ENCODE measurements at regions not wholly inside any gene's neighbourhood (a gene's known extent, or its start where the extent isn't known, plus 50 kb on each side); places are given as distances from the start of the nearest gene placed in this dataset.

DNA sequence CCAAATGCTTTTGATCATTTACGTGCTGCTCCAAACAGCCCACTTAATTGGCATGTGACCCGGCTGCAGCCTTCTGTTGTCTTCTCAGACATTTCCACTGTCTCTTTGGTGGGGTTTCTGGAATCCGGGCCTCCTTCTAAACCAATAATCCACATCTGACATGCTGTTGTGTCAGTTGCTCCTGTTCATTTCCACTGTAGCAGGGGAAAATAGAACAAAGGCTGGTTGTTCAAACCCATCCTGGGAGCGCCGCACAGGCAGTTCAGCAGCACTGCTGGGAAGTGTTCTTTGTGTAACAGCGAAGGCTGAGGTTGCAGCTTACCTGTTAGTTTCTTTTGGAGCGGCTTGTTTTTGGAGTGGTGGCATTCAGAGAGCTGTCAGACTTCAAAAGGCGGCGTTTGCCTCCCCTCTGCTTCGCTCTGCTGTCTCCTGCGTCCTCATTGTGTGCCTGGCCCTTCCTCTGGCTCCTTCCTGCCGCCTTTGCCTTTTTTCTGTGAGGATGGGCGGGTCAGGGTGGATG, 149.4 kb downstream of the SNX10 start:
- no peak for TF ChIP-seq CREB1 (IDR thresholded peaks at IDR 0.05; ENCODE audit: low read depth)
- TF ChIP-seq EP300 (IDR thresholded peaks at IDR 0.05; ENCODE audit: borderline replicate concordance): no peak
- TF ChIP-seq, protein P1, sequence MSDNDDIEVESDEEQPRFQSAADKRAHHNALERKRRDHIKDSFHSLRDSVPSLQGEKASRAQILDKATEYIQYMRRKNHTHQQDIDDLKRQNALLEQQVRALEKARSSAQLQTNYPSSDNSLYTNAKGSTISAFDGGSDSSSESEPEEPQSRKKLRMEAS (IDR thresholded peaks at IDR 0.05): no peak
- no peak for TF ChIP-seq TEAD4 (IDR thresholded peaks at IDR 0.05)
- no peak for TF ChIP-seq TAF1 (IDR thresholded peaks at IDR 0.05; ENCODE audit: low read depth)
- TF ChIP-seq, protein P2, sequence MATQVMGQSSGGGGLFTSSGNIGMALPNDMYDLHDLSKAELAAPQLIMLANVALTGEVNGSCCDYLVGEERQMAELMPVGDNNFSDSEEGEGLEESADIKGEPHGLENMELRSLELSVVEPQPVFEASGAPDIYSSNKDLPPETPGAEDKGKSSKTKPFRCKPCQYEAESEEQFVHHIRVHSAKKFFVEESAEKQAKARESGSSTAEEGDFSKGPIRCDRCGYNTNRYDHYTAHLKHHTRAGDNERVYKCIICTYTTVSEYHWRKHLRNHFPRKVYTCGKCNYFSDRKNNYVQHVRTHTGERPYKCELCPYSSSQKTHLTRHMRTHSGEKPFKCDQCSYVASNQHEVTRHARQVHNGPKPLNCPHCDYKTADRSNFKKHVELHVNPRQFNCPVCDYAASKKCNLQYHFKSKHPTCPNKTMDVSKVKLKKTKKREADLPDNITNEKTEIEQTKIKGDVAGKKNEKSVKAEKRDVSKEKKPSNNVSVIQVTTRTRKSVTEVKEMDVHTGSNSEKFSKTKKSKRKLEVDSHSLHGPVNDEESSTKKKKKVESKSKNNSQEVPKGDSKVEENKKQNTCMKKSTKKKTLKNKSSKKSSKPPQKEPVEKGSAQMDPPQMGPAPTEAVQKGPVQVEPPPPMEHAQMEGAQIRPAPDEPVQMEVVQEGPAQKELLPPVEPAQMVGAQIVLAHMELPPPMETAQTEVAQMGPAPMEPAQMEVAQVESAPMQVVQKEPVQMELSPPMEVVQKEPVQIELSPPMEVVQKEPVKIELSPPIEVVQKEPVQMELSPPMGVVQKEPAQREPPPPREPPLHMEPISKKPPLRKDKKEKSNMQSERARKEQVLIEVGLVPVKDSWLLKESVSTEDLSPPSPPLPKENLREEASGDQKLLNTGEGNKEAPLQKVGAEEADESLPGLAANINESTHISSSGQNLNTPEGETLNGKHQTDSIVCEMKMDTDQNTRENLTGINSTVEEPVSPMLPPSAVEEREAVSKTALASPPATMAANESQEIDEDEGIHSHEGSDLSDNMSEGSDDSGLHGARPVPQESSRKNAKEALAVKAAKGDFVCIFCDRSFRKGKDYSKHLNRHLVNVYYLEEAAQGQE (IDR thresholded peaks at IDR 0.05; ENCODE audit: low read depth): no peak
- TF ChIP-seq TCF12 (IDR thresholded peaks at IDR 0.05; ENCODE audit: low read depth): no peak
- TF ChIP-seq ZBTB7A (IDR thresholded peaks at IDR 0.05; ENCODE audit: low read depth): no peak
- no peak for TF ChIP-seq YY1 (IDR thresholded peaks at IDR 0.05; ENCODE audit: low read depth)
- TF ChIP-seq RAD21 (IDR thresholded peaks at IDR 0.05; ENCODE audit: low read depth): no peak
- no peak for TF ChIP-seq FOXM1 (IDR thresholded peaks at IDR 0.05; ENCODE audit: borderline replicate concordance, low read depth)

All from Ishikawa (cell line).